ENCODE measurements at regions not wholly inside any gene's neighbourhood (a gene's known extent, or its start where the extent isn't known, plus 50 kb on each side); places are given as distances from the start of the nearest gene placed in this dataset.

- no peak overlapping the region for H4K91ac ChIP-seq (replicated peaks; ENCODE audit: insufficient read length, low read length)
- FAIRE-seq, result no peak
- no peak overlapping the region for H2BK15ac ChIP-seq (ENCODE audit: low read length)
- no peaks in the 10 kb centered on the region for H4K20me1 ChIP-seq (replicated peaks in 1 of 2; ENCODE audit: control insufficient read depth in 1 of 2, insufficient read depth in 2 of 2, low read length in 2 of 2)
- ChIA-PET CTCF (ENCODE audit: partially characterized antibody) (no interaction called here), POLR2A (ENCODE audit: partially characterized antibody) (no interaction called here)
- H4K8ac ChIP-seq (ENCODE audit: extremely low read depth, insufficient read depth, low read length), result no peak overlapping the region
- no peak for DNase-seq (ENCODE audit: low read depth in 1 of 2, low spot score in 2 of 2)
- no peak overlapping the region for H2BK5ac ChIP-seq (ENCODE audit: low read depth, low read length)
- H3K27ac ChIP-seq (ENCODE audit: low read depth, low read length), result no peak overlapping the region
- H3K9me3 ChIP-seq (ENCODE audit: insufficient read depth in 2 of 2, low read depth in 1 of 2, low read length in 1 of 2), result no peaks in the 10 kb centered on the region
- H3K79me1 ChIP-seq (ENCODE audit: low read depth, low read length), result no peaks in the 10 kb centered on the region
- H4K5ac ChIP-seq (ENCODE audit: insufficient read length, low read depth, low read length), result no peak overlapping the region
- H3K23ac ChIP-seq (ENCODE audit: insufficient read length), result no peak overlapping the region
- H3K79me2 ChIP-seq (ENCODE audit: control insufficient read depth in 1 of 2, insufficient read depth in 2 of 2, low read length in 2 of 2), result no peaks in the 10 kb centered on the region
- WGBS, 2 experiments (ENCODE audit: extremely low coverage in 1 of 2, insufficient coverage in 1 of 2, insufficient read length in 1 of 2, insufficient replicate concordance in 2 of 2, low coverage in 1 of 2, low lambda C conversion rate in 2 of 2, missing lambda C conversion rate in 1 of 2), result 81% methylated on average over 1 of the region's 1 CpG; no CpG with 5 or more reads in 1 of the 2 experiments
- no peaks in the 10 kb centered on the region for H3K4me1 ChIP-seq (replicated peaks in 1 of 4; ENCODE audit: control insufficient read depth in 3 of 4, insufficient read depth in 4 of 4, low read length in 3 of 4)
- H2AFZ ChIP-seq (ENCODE audit: low read length), result no peak overlapping the region
- H3K9ac ChIP-seq (replicated peaks in 1 of 4; ENCODE audit: extremely low read depth in 1 of 4, low read depth in 3 of 4, low read length in 3 of 4), result no peak overlapping the region
- no peak overlapping the region for H3K18ac ChIP-seq (ENCODE audit: extremely low read depth, low read length)
- no peak overlapping the region for H2BK120ac ChIP-seq (replicated peaks; ENCODE audit: low read depth, low read length)
- no peaks in the 10 kb centered on the region for H3K27me3 ChIP-seq (replicated peaks in 1 of 4; ENCODE audit: control insufficient read depth in 3 of 4, extremely low read depth in 1 of 4, insufficient read depth in 3 of 4, low read length in 3 of 4)
- no peak overlapping the region for H3K14ac ChIP-seq (ENCODE audit: insufficient read length)
- no peaks in the 10 kb centered on the region for H3K36me3 ChIP-seq (ENCODE audit: control insufficient read depth in 2 of 4, insufficient read depth in 4 of 4, low read length in 3 of 4)
- no peak overlapping the region for H2BK12ac ChIP-seq (ENCODE audit: low read depth, low read length)
- no peak overlapping the region for H3K4me2 ChIP-seq (ENCODE audit: insufficient read depth in 1 of 2, low read depth in 2 of 2, low read length in 2 of 2)
- no peak overlapping the region for H2AK5ac ChIP-seq (ENCODE audit: low read depth, low read length)
- no peaks in the 10 kb centered on the region for H3K23me2 ChIP-seq (ENCODE audit: low read depth, low read length)
- no peak overlapping the region for H2BK20ac ChIP-seq (ENCODE audit: low read length)
- H3K4ac ChIP-seq (replicated peaks; ENCODE audit: insufficient read length, low read depth, low read length), result no peak overlapping the region
- H3K56ac ChIP-seq (replicated peaks; ENCODE audit: insufficient read length, low read depth, low read length), result no peak overlapping the region
- H3K4me3 ChIP-seq (ENCODE audit: extremely low read depth in 1 of 4, insufficient read depth in 2 of 4, low read depth in 3 of 4, low read length in 4 of 4), result no peak overlapping the region
- TF ChIP-seq SP1 (IDR thresholded peaks at IDR 0.05; ENCODE audit: low read depth, low read length) (no peak), RAD21 (IDR thresholded peaks at IDR 0.05 in 1 of 2, conservative IDR thresholded peaks at IDR 0.05 in 1 of 2; ENCODE audit: low read depth in 2 of 2, low read length in 2 of 2) (no peak), GABPA (IDR thresholded peaks at IDR 0.05; ENCODE audit: borderline replicate concordance, insufficient read depth, low read length) (no peak), ZNF274 (IDR thresholded peaks at IDR 0.05; ENCODE audit: borderline replicate concordance, extremely low read depth, low read length) (no peak), BRCA1 (IDR thresholded peaks at IDR 0.05; ENCODE audit: low read depth, low read length) (no peak), EGR1 (IDR thresholded peaks at IDR 0.05; ENCODE audit: borderline replicate concordance, low read depth, low read length) (no peak), KDM4A (IDR thresholded peaks at IDR 0.05; ENCODE audit: low read depth, low read length, severe bottlenecking) (no peak), CEBPB (IDR thresholded peaks at IDR 0.05; ENCODE audit: low read depth, low read length) (no peak), TAF7 (optimal IDR thresholded peaks at IDR 0.05; ENCODE audit: borderline replicate concordance, low read depth, low read length) (no peak), CHD2 (IDR thresholded peaks at IDR 0.05; ENCODE audit: low read length) (no peak), TBP (IDR thresholded peaks at IDR 0.05; ENCODE audit: low read depth, low read length) (no peak), NRF1 (IDR thresholded peaks at IDR 0.05; ENCODE audit: low read depth, low read length) (no peak), BACH1 (IDR thresholded peaks at IDR 0.05; ENCODE audit: low read length) (no peak), BCL11A (IDR thresholded peaks at IDR 0.05; ENCODE audit: low read depth in 2 of 2, low read length in 2 of 2) (no peak), KDM5A (IDR thresholded peaks at IDR 0.05; ENCODE audit: low read length) (no peak), HDAC2 (IDR thresholded peaks at IDR 0.05; ENCODE audit: borderline replicate concordance in 1 of 2, low read depth in 2 of 2, low read length in 2 of 2) (no peak), SP2 (IDR thresholded peaks at IDR 0.05; ENCODE audit: low read length) (no peak)
Measured at GRCh38 chr9:7608261-7608660, 191.3 kb downstream of the DMAC1 start.

Data from H1 (cell line).